Naive thymus-derived CD4-positive, alpha-beta T cell (primary cell): ENCODE measurements at regions not wholly inside any gene's neighbourhood (a gene's known extent, or its start where the extent isn't known, plus 50 kb on each side); places are given as distances from the start of the nearest gene placed in this dataset.
A peak's percentile ranks its signal among the peaks of the same experiment; 100 is the strongest.

Source experiments
- ATAC-seq: fragments of 150-1000 bp; cut with Tn5 transposase; 2 replicates; pipeline ENCODE4 v1.10.0; 2021; ENCODE audit warnings: mild to moderate bottlenecking, moderate library complexity
- CTCF ChIA-PET: fragments of 350-600 bp; sonication (Branson Sonifier 250); formaldehyde crosslinking; loops from one replicate; lab custom pipeline; 2021; ENCODE audit warnings: antibody characterized with exemption; lab: Charles Lee
- POLR2A ChIA-PET: fragments of 350-600 bp; sonication (Branson Sonifier 250); formaldehyde crosslinking; loops from one replicate; lab custom pipeline; 2021; ENCODE audit warnings: antibody characterized with exemption, inconsistent platforms; lab: Charles Lee
- DNase-seq, 9 donors: peaks; one replicate each; pipeline versions ENCODE4 v3.0.0 to v3.0.0-alpha.2; 2020 to 2022; ENCODE audit warnings: mixed read lengths in 1 of 9
- H3K27ac ChIP-seq: one replicate; pipeline ENCODE4 v1.7.0; 2013; ENCODE audit warnings: mild to moderate bottlenecking, low read depth, low read length, moderate library complexity
- H3K27me3 ChIP-seq, 2 donors: one replicate each; pipeline ENCODE4 v1.7.0; 2013; ENCODE audit warnings: low read length in 2 of 2, mild to moderate bottlenecking in 2 of 2, moderate library complexity in 2 of 2; ENCODE audit not compliant: control insufficient read depth in 2 of 2, insufficient read depth in 2 of 2
- H3K36me3 ChIP-seq, 3 experiments: 1 replicate in 2 of 3; 2 replicates in 1 of 3; pipeline ENCODE4 v1.7.0; 2013; ENCODE audit warnings: low read length in 3 of 3, mild to moderate bottlenecking in 3 of 3, moderate library complexity in 1 of 3; ENCODE audit not compliant: insufficient read depth in 3 of 3, control insufficient read depth in 2 of 3
- H3K4me1 ChIP-seq, 2 donors: one replicate each; pipeline ENCODE4 v1.7.0; 2013; ENCODE audit warnings: low read length in 2 of 2, mild to moderate bottlenecking in 2 of 2, moderate library complexity in 1 of 2; ENCODE audit not compliant: control insufficient read depth in 2 of 2, insufficient read depth in 2 of 2
- H3K4me3 ChIP-seq: 2 replicates; pipeline ENCODE4 v1.7.0; 2013; ENCODE audit warnings: mild to moderate bottlenecking, low read length
- H3K9me3 ChIP-seq, 3 experiments: 1 replicate in 2 of 3; 2 replicates in 1 of 3; pipeline ENCODE4 v1.7.0; 2013; ENCODE audit warnings: low read length in 3 of 3; ENCODE audit not compliant: control insufficient read depth in 2 of 3
- H3K27ac Mint-ChIP-seq, 9 donors: one replicate each; pipeline ENCODE4 v1.8.0; 2020 to 2022; ENCODE audit warnings: mixed read lengths in 9 of 9, mild to moderate bottlenecking in 8 of 9, moderate library complexity in 5 of 9, inconsistent platforms in 2 of 9
- H3K27me3 Mint-ChIP-seq, 5 donors: one replicate each; pipeline ENCODE4 v1.8.0; 2021 to 2022; ENCODE audit warnings: mixed read lengths in 5 of 5, mild to moderate bottlenecking in 1 of 5
- H3K36me3 Mint-ChIP-seq, 5 donors: one replicate each; pipeline ENCODE4 v1.8.0; 2020 to 2022; ENCODE audit warnings: mixed read lengths in 5 of 5, mild to moderate bottlenecking in 3 of 5, inconsistent platforms in 1 of 5
- H3K4me1 Mint-ChIP-seq, 7 donors: one replicate each; pipeline ENCODE4 v1.8.0; 2020 to 2022; ENCODE audit warnings: mixed read lengths in 7 of 7, mild to moderate bottlenecking in 3 of 7, inconsistent platforms in 1 of 7
- H3K4me3 Mint-ChIP-seq, 10 donors: one replicate each; pipeline ENCODE4 v1.8.0; 2020 to 2022; ENCODE audit warnings: mild to moderate bottlenecking in 10 of 10, mixed read lengths in 10 of 10, moderate library complexity in 6 of 10, inconsistent platforms in 2 of 10
- H3K9me3 Mint-ChIP-seq, 11 donors: one replicate each; pipeline ENCODE4 v1.8.0; 2020 to 2022; ENCODE audit warnings: mixed read lengths in 11 of 11, mild to moderate bottlenecking in 4 of 11, inconsistent platforms in 1 of 11, moderate library complexity in 1 of 11
- intact Hi-C, 2 donors: fragments of 100-400 bp; cut with micrococcal nuclease; formaldehyde crosslinking; loops; one replicate each; pipeline ENCODE4 v1.15.1; 2023

- CTCF ChIA-PET = interaction anchor here (0.5 to 6.7 kb wide), 6 partner anchors 9 to 1187 kb away, joined by 3 to 52 read pairs (median 12); no protein-coding TSS in a partner anchor
- ATAC-seq (peak; percentile 45), DNase-seq (no peak)
- H3K27me3 Mint-ChIP-seq = no peaks in the 10 kb centered on the region
- intact Hi-C loops = loop anchor here (1.0 to 2.0 kb wide), 8 partner anchors 14 to 66 kb away; partner anchors contain the start of gene ANTXR2 (in 1 of the 2)
- Histone ChIP-seq H3K9me3 (no peaks in the 10 kb centered on the region), H3K4me1 (peaks cover 20 to 32% of the 10 kb centered on the region in 2 donors), H3K4me3 (no peak overlapping the region), H3K27ac (no peak overlapping the region), H3K36me3 (no peaks in the 10 kb centered on the region), H3K27me3 (no peaks in the 10 kb centered on the region)
- peaks cover 0 to 24% (median 0%) of the 10 kb centered on the region in 5 donors for H3K36me3 Mint-ChIP-seq
- POLR2A ChIA-PET = interaction anchor here (1.0 to 3.8 kb wide), 9 partner anchors 9 to 47 kb away, joined by 3 to 28 read pairs (median 7); no protein-coding TSS in a partner anchor
- peak overlapping the region in 4 of 10 donors; percentile 24 to 65 (median 38) for H3K4me3 Mint-ChIP-seq
- H3K9me3 Mint-ChIP-seq = peaks cover 0 to 5% (median 0%) of the 10 kb centered on the region in 11 donors
- peaks cover 34 to 73% (median 57%) of the 10 kb centered on the region in 7 donors for H3K4me1 Mint-ChIP-seq
- peak overlapping the region; percentile 58 to 88 (median 81) for H3K27ac Mint-ChIP-seq
Observed at GRCh38 chr4:80139671-80140070, 57.6 kb upstream of the PRDM8 start.

- peaks cover 0 to 22% (median 0%) of the 10 kb centered on the region in 5 donors for H3K36me3 Mint-ChIP-seq
- intact Hi-C loops = loop anchor here (1.0 to 2.0 kb wide), 8 partner anchors 14 to 66 kb away; partner anchors contain the start of gene ANTXR2 (in 1 of the 2)
- no peak overlapping the region for H3K4me3 ChIP-seq
- ATAC-seq = peak; percentile 89
- H3K27me3 Mint-ChIP-seq = no peaks in the 10 kb centered on the region
- ChIA-PET POLR2A (interaction anchor here (1.0 to 3.8 kb wide), 9 partner anchors 8 to 64 kb away, joined by 3 to 28 read pairs (median 7); no protein-coding TSS in a partner anchor), CTCF (interaction anchor here (0.5 to 6.7 kb wide), 7 partner anchors 10 to 1187 kb away, joined by 3 to 52 read pairs (median 9); no protein-coding TSS in a partner anchor)
- peaks cover 0 to 5% (median 0%) of the 10 kb centered on the region in 11 donors for H3K9me3 Mint-ChIP-seq
- no peak overlapping the region for H3K27ac ChIP-seq
- peak in 8 of 9 donors; percentile 50 to 77 (median 64) for DNase-seq
- peak overlapping the region in 7 of 10 donors; percentile 24 to 65 (median 48) for H3K4me3 Mint-ChIP-seq
- peaks cover 30 to 71% (median 56%) of the 10 kb centered on the region in 7 donors for H3K4me1 Mint-ChIP-seq
- H3K36me3 ChIP-seq = no peaks in the 10 kb centered on the region
- H3K4me1 ChIP-seq = peaks cover 20 to 32% of the 10 kb centered on the region in 2 donors
- peak overlapping the region; percentile 58 to 91 (median 84) for H3K27ac Mint-ChIP-seq
- H3K27me3 ChIP-seq = no peaks in the 10 kb centered on the region
- H3K9me3 ChIP-seq = no peaks in the 10 kb centered on the region
Observed at GRCh38 chr4:80138551-80139538, 58.5 kb upstream of the PRDM8 start.

GRCh38 chr4:80137631-80138030 is 59.7 kb upstream of the PRDM8 start:
- Histone ChIP-seq H3K4me3 (no peak overlapping the region), H3K4me1 (peaks cover 20 to 25% of the 10 kb centered on the region in 2 donors), H3K9me3 (no peaks in the 10 kb centered on the region), H3K27ac (no peak overlapping the region), H3K27me3 (no peaks in the 10 kb centered on the region), H3K36me3 (no peaks in the 10 kb centered on the region)
- intact Hi-C loops = loop anchor here (2.0 kb wide), 2 partner anchors 17 to 65 kb away; no protein-coding TSS in a partner anchor
- DNase-seq (no peak), ATAC-seq (no peak)
- Mint-ChIP-seq H3K27me3 (no peaks in the 10 kb centered on the region), H3K9me3 (peaks cover 0 to 5% (median 0%) of the 10 kb centered on the region in 11 donors), H3K36me3 (peaks cover 0 to 16% (median 0%) of the 10 kb centered on the region in 5 donors), H3K27ac (peak overlapping the region in 8 of 9 donors; percentile 16 to 91 (median 80)), H3K4me3 (peak overlapping the region in 5 of 10 donors; percentile 0 to 24 (median 2)), H3K4me1 (peaks cover 29 to 62% (median 45%) of the 10 kb centered on the region in 7 donors)
- ChIA-PET CTCF (interaction anchor here (0.7 to 6.7 kb wide), 5 partner anchors 9 to 65 kb away, joined by 3 to 52 read pairs (median 9); no protein-coding TSS in a partner anchor), POLR2A (interaction anchor here (1.4 to 3.8 kb wide), 2 partner anchors 12 to 45 kb away, joined by 4 to 28 read pairs; no protein-coding TSS in a partner anchor)

- Histone ChIP-seq H3K9me3 (no peaks in the 10 kb centered on the region), H3K4me3 (no peak overlapping the region), H3K4me1 (peaks cover 18 to 20% of the 10 kb centered on the region in 2 donors), H3K27ac (no peak overlapping the region), H3K36me3 (no peaks in the 10 kb centered on the region), H3K27me3 (no peaks in the 10 kb centered on the region)
- Mint-ChIP-seq H3K9me3 (peaks cover 0 to 5% (median 0%) of the 10 kb centered on the region in 11 donors), H3K36me3 (peaks cover 0 to 18% (median 0%) of the 10 kb centered on the region in 5 donors), H3K27ac (no peak overlapping the region), H3K4me1 (peaks cover 24 to 55% (median 36%) of the 10 kb centered on the region in 7 donors), H3K27me3 (no peaks in the 10 kb centered on the region), H3K4me3 (no peak overlapping the region)
- CTCF ChIA-PET = interaction anchor here (0.8 to 6.7 kb wide), 4 partner anchors 7 to 45 kb away, joined by 3 to 52 read pairs (median 4); no protein-coding TSS in a partner anchor
- ATAC-seq = no peak
- POLR2A ChIA-PET = interaction anchor here (0.5 to 1.7 kb wide), 7 partner anchors 9 to 65 kb away, joined by 3 to 10 read pairs (median 5); no protein-coding TSS in a partner anchor
- DNase-seq = no peak
- intact Hi-C loops = no loop called here
Observed at GRCh38 chr4:80136270-80136669, 61.0 kb upstream of the PRDM8 start.

GRCh38 chr4:80135702-80136058 is 61.6 kb upstream of the PRDM8 start:
- Histone ChIP-seq H3K4me1 (peaks cover 18 to 20% of the 10 kb centered on the region in 2 donors), H3K4me3 (no peak overlapping the region), H3K36me3 (no peaks in the 10 kb centered on the region), H3K27me3 (no peaks in the 10 kb centered on the region), H3K27ac (no peak overlapping the region), H3K9me3 (no peaks in the 10 kb centered on the region)
- ATAC-seq (no peak), DNase-seq (no peak)
- Mint-ChIP-seq H3K27ac (peak overlapping the region in 1 of 9 donors; percentile 38), H3K4me3 (no peak overlapping the region), H3K4me1 (peaks cover 24 to 54% (median 32%) of the 10 kb centered on the region in 7 donors), H3K27me3 (no peaks in the 10 kb centered on the region), H3K9me3 (peaks cover 0 to 5% (median 0%) of the 10 kb centered on the region in 11 donors), H3K36me3 (peaks cover 0 to 17% (median 0%) of the 10 kb centered on the region in 5 donors)
- intact Hi-C loops = no loop called here
- ChIA-PET POLR2A (interaction anchor here (0.5 to 1.7 kb wide), 7 partner anchors 9 to 65 kb away, joined by 3 to 10 read pairs (median 5); no protein-coding TSS in a partner anchor), CTCF (no interaction called here)
